ENCODE measurements at regions not wholly inside any gene's neighbourhood (a gene's known extent, or its start where the extent isn't known, plus 50 kb on each side); places are given as distances from the start of the nearest gene placed in this dataset.
"Not testable (repeated sequence)": the region's sequence is repeated elsewhere in the genome, so short reads cannot be mapped to it uniquely, and the experiment has no call there.

GRCh38 chr2:90235452-90235851, 1544.0 kb downstream of the RPIA start:
- DNase-seq: not testable (repeated sequence)

GRCh38 chr2:90237923-90238361, 1546.5 kb downstream of the RPIA start:
- peak; percentile 25 for DNase-seq

GRCh38 chr2:90238505-90239230, 1547.2 kb downstream of the RPIA start:
- not testable (repeated sequence) for DNase-seq

GRCh38 chr2:90239769-90240168, 1548.3 kb downstream of the RPIA start:
- not testable (repeated sequence) for DNase-seq

- peak; percentile 5 for DNase-seq
Observed at GRCh38 chr2:90244902-90245765, 1553.7 kb downstream of the RPIA start.

- not testable (repeated sequence) for DNase-seq
Observed at GRCh38 chr2:90248400-90248799, 1556.9 kb downstream of the RPIA start.

- not testable (repeated sequence) for DNase-seq
Observed at GRCh38 chr2:90250350-90250749, 1558.9 kb downstream of the RPIA start.

- not testable (repeated sequence) for DNase-seq
Observed at GRCh38 chr2:90251576-90251975, 1560.1 kb downstream of the RPIA start.

- DNase-seq: not testable (repeated sequence)
Observed at GRCh38 chr2:90253306-90253705, 1561.8 kb downstream of the RPIA start.

- not testable (repeated sequence) for DNase-seq
Observed at GRCh38 chr2:90266888-90267287, 1575.4 kb downstream of the RPIA start.

GRCh38 chr2:90287751-90288150, 1596.3 kb downstream of the RPIA start:
- DNase-seq: not testable (repeated sequence)

- DNase-seq: not testable (repeated sequence)
Observed at GRCh38 chr2:90288396-90288795, 1596.9 kb downstream of the RPIA start.

GRCh38 chr2:90289291-90289980, 1598.0 kb downstream of the RPIA start:
- not testable (repeated sequence) for DNase-seq

GRCh38 chr2:90290701-90291100, 1599.2 kb downstream of the RPIA start:
- DNase-seq: not testable (repeated sequence)

- DNase-seq: not testable (repeated sequence)
Observed at GRCh38 chr2:90291168-90291883, 1599.9 kb downstream of the RPIA start.

GRCh38 chr2:90291934-90292333, 1600.5 kb downstream of the RPIA start:
- not testable (repeated sequence) for DNase-seq

GRCh38 chr2:90292451-90292850, 1601.0 kb downstream of the RPIA start:
- DNase-seq: not testable (repeated sequence)

GRCh38 chr2:90293224-90293623, 1601.8 kb downstream of the RPIA start:
- not testable (repeated sequence) for DNase-seq

- not testable (repeated sequence) for DNase-seq
Observed at GRCh38 chr2:90293806-90294205, 1602.3 kb downstream of the RPIA start.

GRCh38 chr2:90295036-90295750, 1603.7 kb downstream of the RPIA start:
- DNase-seq: not testable (repeated sequence)

- not testable (repeated sequence) for DNase-seq
Observed at GRCh38 chr2:90296484-90296777, 1605.0 kb downstream of the RPIA start.

GRCh38 chr2:90297701-90298100, 1606.2 kb downstream of the RPIA start:
- not testable (repeated sequence) for DNase-seq

All from fibroblast of skin of scalp (primary cell).